ENCODE measurements at regions not wholly inside any gene's neighbourhood (a gene's known extent, or its start where the extent isn't known, plus 50 kb on each side); places are given as distances from the start of the nearest gene placed in this dataset.

- DNase-seq (ENCODE audit: low spot score) = no peak
Measured at GRCh38 chr2:55973673-55974072, 50.1 kb upstream of the EFEMP1 start.

GRCh38 chr2:55976681-55977080, 53.1 kb upstream of the EFEMP1 start:
- no peak for DNase-seq (ENCODE audit: low spot score)

GRCh38 chr2:55985406-55985805, 61.8 kb upstream of the EFEMP1 start:
- DNase-seq (ENCODE audit: low spot score) = peak; percentile 25

GRCh38 chr2:55986001-55986400, 62.4 kb upstream of the EFEMP1 start:
- no peak for DNase-seq (ENCODE audit: low spot score)

- no peak for DNase-seq (ENCODE audit: low spot score)
Measured at GRCh38 chr2:55986700-55987440, 63.3 kb upstream of the EFEMP1 start.

GRCh38 chr2:55989405-55989804, 65.8 kb upstream of the EFEMP1 start:
- DNase-seq (ENCODE audit: low spot score) = no peak

GRCh38 chr2:55992455-55992854, 68.9 kb upstream of the EFEMP1 start:
- no peak for DNase-seq (ENCODE audit: low spot score)

- no peak for DNase-seq (ENCODE audit: low spot score)
Measured at GRCh38 chr2:55993685-55994084, 70.1 kb upstream of the EFEMP1 start.

GRCh38 chr2:55995211-55995610, 71.6 kb upstream of the EFEMP1 start:
- DNase-seq (ENCODE audit: low spot score) = no peak

GRCh38 chr2:55995902-55996301, 72.3 kb upstream of the EFEMP1 start:
- DNase-seq (ENCODE audit: low spot score) = no peak

- DNase-seq (ENCODE audit: low spot score) = no peak
Measured at GRCh38 chr2:55999231-55999630, 75.6 kb upstream of the EFEMP1 start.

- DNase-seq (ENCODE audit: low spot score) = no peak
Measured at GRCh38 chr2:55999790-56000189, 76.2 kb upstream of the EFEMP1 start.

- no peak for DNase-seq (ENCODE audit: low spot score)
Measured at GRCh38 chr2:56001947-56002346, 78.4 kb upstream of the EFEMP1 start.

- peak; percentile 94 for DNase-seq (ENCODE audit: low spot score)
Measured at GRCh38 chr2:56008661-56009431, 85.3 kb upstream of the EFEMP1 start.

GRCh38 chr2:56009758-56010458, 86.3 kb upstream of the EFEMP1 start:
- peak; percentile 84 for DNase-seq (ENCODE audit: low spot score)

GRCh38 chr2:56011624-56012023, 88.0 kb upstream of the EFEMP1 start:
- no peak for DNase-seq (ENCODE audit: low spot score)

- DNase-seq (ENCODE audit: low spot score) = no peak
Measured at GRCh38 chr2:56012221-56012765, 88.7 kb upstream of the EFEMP1 start.

- DNase-seq (ENCODE audit: low spot score) = no peak
Measured at GRCh38 chr2:56013475-56013874, 89.9 kb upstream of the EFEMP1 start.

- no peak for DNase-seq (ENCODE audit: low spot score)
Measured at GRCh38 chr2:56014046-56014730, 90.6 kb upstream of the EFEMP1 start.

GRCh38 chr2:56015711-56016115, 92.1 kb upstream of the EFEMP1 start:
- no peak for DNase-seq (ENCODE audit: low spot score)

GRCh38 chr2:56017784-56018183, 94.2 kb upstream of the EFEMP1 start:
- DNase-seq (ENCODE audit: low spot score) = no peak

- peak; percentile 4 for DNase-seq (ENCODE audit: low spot score)
Measured at GRCh38 chr2:56018267-56018666, 94.7 kb upstream of the EFEMP1 start.

Data from pons (tissue), 1 donor.